Omental fat pad (tissue), 3 donors: ENCODE measurements at regions not wholly inside any gene's neighbourhood (a gene's known extent, or its start where the extent isn't known, plus 50 kb on each side); places are given as distances from the start of the nearest gene placed in this dataset.

Source experiments
- ATAC-seq: fragments of 150-250 bp; one replicate; pipeline ENCODE4 v1.9.1; 2016; ENCODE audit warnings: mild to moderate bottlenecking, moderate library complexity; ENCODE audit not compliant: low FRiP score
- DNase-seq: peaks from one replicate; pipeline ENCODE4 v3.0.0-alpha.2; 2019; ENCODE audit warnings: low spot score
- TF ChIP-seq, protein P1 (sequence below), 3 donors: fragments of 450-650 bp; IDR thresholded peaks; one replicate each; pipeline ENCODE4 v1.5.1; 2016 to 2017; ENCODE audit warnings: antibody characterized with exemption in 3 of 3, mild to moderate bottlenecking in 3 of 3, moderate library complexity in 2 of 3

DNA sequence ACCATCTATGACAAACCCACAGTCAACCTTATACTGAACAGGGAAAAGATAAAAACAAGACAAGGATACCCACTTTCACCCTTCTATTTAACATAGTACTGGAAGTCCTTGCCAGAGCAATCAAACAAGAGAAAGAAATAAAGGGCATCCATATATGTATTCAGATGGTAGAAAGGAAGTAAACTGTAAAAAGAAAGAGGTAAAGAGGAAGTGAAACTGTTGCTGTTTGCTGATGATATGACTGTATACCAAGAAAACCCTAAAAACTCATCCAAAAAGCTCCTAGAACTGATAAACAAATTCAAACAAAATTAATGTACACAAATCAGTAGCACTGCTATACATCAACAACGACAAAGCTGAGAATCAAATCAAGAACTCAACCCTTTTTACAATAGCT is 538.7 kb upstream of the PABPC4L start:
- DNase-seq (no peak), ATAC-seq (no peak)
- TF ChIP-seq, protein P1, sequence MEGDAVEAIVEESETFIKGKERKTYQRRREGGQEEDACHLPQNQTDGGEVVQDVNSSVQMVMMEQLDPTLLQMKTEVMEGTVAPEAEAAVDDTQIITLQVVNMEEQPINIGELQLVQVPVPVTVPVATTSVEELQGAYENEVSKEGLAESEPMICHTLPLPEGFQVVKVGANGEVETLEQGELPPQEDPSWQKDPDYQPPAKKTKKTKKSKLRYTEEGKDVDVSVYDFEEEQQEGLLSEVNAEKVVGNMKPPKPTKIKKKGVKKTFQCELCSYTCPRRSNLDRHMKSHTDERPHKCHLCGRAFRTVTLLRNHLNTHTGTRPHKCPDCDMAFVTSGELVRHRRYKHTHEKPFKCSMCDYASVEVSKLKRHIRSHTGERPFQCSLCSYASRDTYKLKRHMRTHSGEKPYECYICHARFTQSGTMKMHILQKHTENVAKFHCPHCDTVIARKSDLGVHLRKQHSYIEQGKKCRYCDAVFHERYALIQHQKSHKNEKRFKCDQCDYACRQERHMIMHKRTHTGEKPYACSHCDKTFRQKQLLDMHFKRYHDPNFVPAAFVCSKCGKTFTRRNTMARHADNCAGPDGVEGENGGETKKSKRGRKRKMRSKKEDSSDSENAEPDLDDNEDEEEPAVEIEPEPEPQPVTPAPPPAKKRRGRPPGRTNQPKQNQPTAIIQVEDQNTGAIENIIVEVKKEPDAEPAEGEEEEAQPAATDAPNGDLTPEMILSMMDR (IDR thresholded peaks at IDR 0.05) = no peak

DNA sequence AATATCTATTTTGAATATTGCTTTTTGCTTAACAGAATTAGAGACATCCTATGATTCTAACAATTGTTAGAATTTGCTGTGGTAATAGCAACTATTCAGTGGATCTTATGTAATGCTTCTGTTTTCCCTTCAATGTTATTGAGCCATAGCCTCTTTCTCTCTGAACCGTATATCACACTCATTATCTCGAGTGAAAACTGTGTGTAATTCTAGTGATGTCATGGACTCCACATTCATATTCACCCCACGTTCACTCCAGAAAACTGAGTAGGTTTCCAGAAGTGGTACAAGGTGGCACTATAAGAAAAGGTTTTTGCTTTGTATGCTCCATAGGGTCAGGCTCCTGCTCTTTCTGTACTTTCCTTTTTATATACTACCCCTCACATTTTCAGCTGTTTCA is 534.3 kb upstream of the PABPC4L start:
- TF ChIP-seq, protein P1 (IDR thresholded peaks at IDR 0.05) = no peak
- ATAC-seq (no peak), DNase-seq (no peak)

DNA sequence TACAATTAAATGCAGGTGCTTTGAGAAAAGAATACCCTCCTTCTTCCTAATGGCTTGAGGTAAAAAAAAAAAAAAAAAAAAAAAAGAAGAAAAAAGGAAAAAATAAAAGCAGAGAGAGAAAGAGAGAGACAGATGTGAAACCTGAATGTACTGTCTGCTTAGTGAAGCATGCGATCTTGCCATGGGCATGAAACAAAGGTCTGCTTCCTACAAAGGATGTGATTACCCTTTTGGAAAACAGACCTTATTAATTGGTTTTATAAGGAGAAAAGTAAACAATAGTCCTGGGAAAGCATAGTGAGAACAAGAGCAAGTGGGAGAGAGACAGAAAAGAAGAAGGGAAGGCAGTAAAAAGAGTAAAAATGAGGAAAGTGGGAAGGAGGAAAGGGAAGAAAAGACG is 526.1 kb upstream of the PABPC4L start:
- TF ChIP-seq, protein P1 (IDR thresholded peaks at IDR 0.05) = no peak
- no peak for DNase-seq
- no peak for ATAC-seq

DNA sequence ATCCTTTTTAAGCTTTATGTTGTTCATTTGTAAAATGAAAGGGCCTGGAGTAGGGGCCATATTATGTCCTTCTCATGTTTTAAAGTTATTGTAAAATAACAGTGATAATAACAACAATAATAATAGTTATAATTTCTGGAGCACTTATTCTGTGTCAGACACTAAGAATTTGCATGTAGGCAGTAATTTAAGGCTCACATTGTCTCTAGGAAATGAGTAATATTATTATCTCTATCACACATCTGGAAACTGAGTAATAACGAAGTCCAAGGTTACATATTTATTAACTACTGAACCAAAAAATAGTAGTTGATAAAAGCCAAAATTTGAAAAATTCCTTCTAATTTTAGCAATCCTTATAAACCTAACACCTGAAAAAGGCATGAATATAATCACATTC is 520.7 kb upstream of the PABPC4L start:
- no peak for DNase-seq
- TF ChIP-seq, protein P1 (IDR thresholded peaks at IDR 0.05) = no peak
- ATAC-seq = no peak

DNA sequence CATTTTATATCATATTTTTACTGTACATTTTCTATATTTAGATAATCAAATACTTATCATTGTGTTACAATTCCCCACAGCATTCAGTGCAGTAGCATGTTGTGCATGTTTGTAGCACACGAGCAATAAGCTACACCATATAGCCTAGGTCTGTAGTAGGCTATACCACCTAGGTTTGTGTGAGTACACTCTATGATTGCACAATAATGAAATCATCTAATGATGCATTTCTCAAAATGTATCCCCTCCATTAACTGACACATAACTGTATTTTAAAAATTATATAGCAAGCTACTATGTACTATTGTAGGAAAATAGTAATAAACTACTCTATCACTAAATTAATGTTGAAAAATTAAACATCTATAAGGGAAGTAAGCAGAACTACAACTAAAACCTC is 518.4 kb upstream of the PABPC4L start:
- DNase-seq (no peak), ATAC-seq (no peak)
- TF ChIP-seq, protein P1 (IDR thresholded peaks at IDR 0.05) = no peak

DNA sequence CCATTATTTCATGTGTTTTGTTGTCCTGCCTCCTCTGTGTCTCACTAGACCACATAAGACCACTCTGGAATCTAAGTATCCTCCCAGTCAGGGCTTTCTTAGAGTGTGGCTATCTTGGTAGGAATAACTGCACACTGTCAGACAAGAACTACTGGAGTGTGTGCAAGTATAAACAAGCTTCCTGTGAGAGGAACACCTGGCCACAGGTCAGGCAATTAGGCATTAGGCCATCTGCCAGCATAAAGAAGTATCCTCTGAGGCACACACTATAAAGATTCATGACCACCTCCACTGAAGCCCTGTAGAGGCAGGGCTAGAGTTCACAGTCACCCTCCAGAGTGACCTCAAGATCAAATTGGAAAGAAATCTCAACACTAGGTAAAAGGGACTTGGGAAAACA is 507.0 kb upstream of the PABPC4L start:
- TF ChIP-seq, protein P1 (IDR thresholded peaks at IDR 0.05) = no peak
- no peak for DNase-seq
- ATAC-seq = no peak

DNA sequence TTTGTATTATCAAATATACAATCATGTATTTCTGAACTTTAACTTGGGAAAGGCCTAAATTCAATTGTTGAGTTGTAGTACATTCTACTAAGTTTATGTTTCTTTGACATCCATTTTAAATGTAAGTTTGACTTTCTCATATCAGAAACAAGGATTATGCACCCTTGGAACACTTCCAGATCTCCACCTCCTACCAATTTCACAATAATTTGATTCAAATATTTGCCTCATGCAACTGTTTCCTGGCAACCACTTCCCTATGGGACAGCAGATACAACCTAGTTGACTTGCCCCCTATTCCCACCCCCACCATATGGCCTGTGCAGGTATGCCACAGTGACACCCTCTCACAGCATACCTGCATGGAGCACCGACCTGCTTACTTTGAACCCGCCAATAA is 506.4 kb upstream of the PABPC4L start:
- ATAC-seq (no peak), DNase-seq (no peak)
- TF ChIP-seq, protein P1 (IDR thresholded peaks at IDR 0.05) = no peak
